ENCODE measurements at regions not wholly inside any gene's neighbourhood (a gene's known extent, or its start where the extent isn't known, plus 50 kb on each side); places are given as distances from the start of the nearest gene placed in this dataset.

- Histone ChIP-seq H3K36me3 (ENCODE audit: low read depth, low read length) (no peaks in the 10 kb centered on the region), H3K9ac (ENCODE audit: low read length) (no peak overlapping the region), H3K4me1 (ENCODE audit: insufficient read depth, low read length) (no peaks in the 10 kb centered on the region), H3K9me2 (replicated peaks; ENCODE audit: low read length) (no peaks in the 10 kb centered on the region), H3F3A (ENCODE audit: low read length, unreplicated experiment) (no peaks in the 10 kb centered on the region), H3K27me3 (ENCODE audit: low read length) (no peaks in the 10 kb centered on the region), H4K20me1 (ENCODE audit: low read length) (no peaks in the 10 kb centered on the region), H2AFZ (ENCODE audit: low read length) (no peak overlapping the region), H3K4me3 (ENCODE audit: low read length) (no peak overlapping the region), H3K4me2 (ENCODE audit: low read length) (no peak overlapping the region), H3K79me2 (ENCODE audit: low read length) (no peaks in the 10 kb centered on the region), H3K9me3 (ENCODE audit: low read length) (no peaks in the 10 kb centered on the region), H3K27ac (ENCODE audit: low read length) (no peak overlapping the region)
- intact Hi-C loops (cut with micrococcal nuclease), result no loop called here
- ChIA-PET CTCF (no interaction called here), POLR2A (ENCODE audit: unreplicated experiment) (no interaction called here)
- BruUV-seq (replicated peaks), result no TSS peak
- TF ChIP-seq, protein P1, sequence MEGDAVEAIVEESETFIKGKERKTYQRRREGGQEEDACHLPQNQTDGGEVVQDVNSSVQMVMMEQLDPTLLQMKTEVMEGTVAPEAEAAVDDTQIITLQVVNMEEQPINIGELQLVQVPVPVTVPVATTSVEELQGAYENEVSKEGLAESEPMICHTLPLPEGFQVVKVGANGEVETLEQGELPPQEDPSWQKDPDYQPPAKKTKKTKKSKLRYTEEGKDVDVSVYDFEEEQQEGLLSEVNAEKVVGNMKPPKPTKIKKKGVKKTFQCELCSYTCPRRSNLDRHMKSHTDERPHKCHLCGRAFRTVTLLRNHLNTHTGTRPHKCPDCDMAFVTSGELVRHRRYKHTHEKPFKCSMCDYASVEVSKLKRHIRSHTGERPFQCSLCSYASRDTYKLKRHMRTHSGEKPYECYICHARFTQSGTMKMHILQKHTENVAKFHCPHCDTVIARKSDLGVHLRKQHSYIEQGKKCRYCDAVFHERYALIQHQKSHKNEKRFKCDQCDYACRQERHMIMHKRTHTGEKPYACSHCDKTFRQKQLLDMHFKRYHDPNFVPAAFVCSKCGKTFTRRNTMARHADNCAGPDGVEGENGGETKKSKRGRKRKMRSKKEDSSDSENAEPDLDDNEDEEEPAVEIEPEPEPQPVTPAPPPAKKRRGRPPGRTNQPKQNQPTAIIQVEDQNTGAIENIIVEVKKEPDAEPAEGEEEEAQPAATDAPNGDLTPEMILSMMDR (conservative IDR thresholded peaks at IDR 0.05; ENCODE audit: low read depth, low read length), result no peak
- no peak for TF ChIP-seq EZH2phosphoT487 (IDR thresholded peaks at IDR 0.05; ENCODE audit: borderline replicate concordance, low read length)
- TF ChIP-seq EZH2 (IDR thresholded peaks at IDR 0.05; ENCODE audit: low read length, unreplicated experiment), result no peak
- ATAC-seq (no peak), DNase-seq (no peak)
Observed at GRCh38 chr7:81430150-81430549, 339.7 kb downstream of the HGF start.

DNA sequence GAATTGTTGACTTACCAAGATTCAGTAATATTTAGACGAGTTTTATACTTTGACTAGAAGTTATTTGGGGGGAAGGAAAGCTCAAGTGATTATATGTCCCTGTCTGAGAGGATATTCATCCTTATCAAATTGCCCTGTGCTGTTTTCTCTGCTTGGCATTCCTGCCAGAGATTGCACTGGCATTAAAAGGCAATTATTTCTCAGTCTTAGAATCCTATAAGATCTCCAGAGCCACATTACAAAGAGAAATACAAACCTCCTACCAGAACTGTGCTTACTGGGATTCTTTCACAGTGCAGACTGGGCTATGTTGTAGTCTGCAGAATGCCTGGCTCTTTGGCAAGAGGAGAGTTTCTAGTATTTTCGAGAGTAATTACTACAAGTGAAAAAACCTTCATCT, 342.4 kb downstream of the HGF start:
- H3K79me2 ChIP-seq (ENCODE audit: low read length), result no peaks in the 10 kb centered on the region
- BruUV-seq (replicated peaks), result no TSS peak
- H3K9me2 ChIP-seq (replicated peaks; ENCODE audit: low read length), result no peaks in the 10 kb centered on the region
- no peaks in the 10 kb centered on the region for H3K36me3 ChIP-seq (ENCODE audit: low read depth, low read length)
- no peak for ATAC-seq
- no peaks in the 10 kb centered on the region for H4K20me1 ChIP-seq (ENCODE audit: low read length)
- H3K4me2 ChIP-seq (ENCODE audit: low read length), result no peak overlapping the region
- no peak for DNase-seq
- H3K9ac ChIP-seq (ENCODE audit: low read length), result no peak overlapping the region
- H3K27ac ChIP-seq (ENCODE audit: low read length), result no peak overlapping the region
- no peaks in the 10 kb centered on the region for H3F3A ChIP-seq (ENCODE audit: low read length, unreplicated experiment)
- no peaks in the 10 kb centered on the region for H3K4me1 ChIP-seq (ENCODE audit: insufficient read depth, low read length)
- H3K27me3 ChIP-seq (ENCODE audit: low read length), result no peaks in the 10 kb centered on the region
- H3K4me3 ChIP-seq (ENCODE audit: low read length), result no peak overlapping the region
- intact Hi-C loops (cut with micrococcal nuclease), result no loop called here
- H2AFZ ChIP-seq (ENCODE audit: low read length), result no peak overlapping the region
- TF ChIP-seq EZH2phosphoT487 (IDR thresholded peaks at IDR 0.05; ENCODE audit: borderline replicate concordance, low read length), result no peak
- no peak for TF ChIP-seq EZH2 (IDR thresholded peaks at IDR 0.05; ENCODE audit: low read length, unreplicated experiment)
- TF ChIP-seq, protein P1 (conservative IDR thresholded peaks at IDR 0.05; ENCODE audit: low read depth, low read length), result no peak
- CTCF ChIA-PET, result no interaction called here
- H3K9me3 ChIP-seq (ENCODE audit: low read length), result no peaks in the 10 kb centered on the region
- POLR2A ChIA-PET (ENCODE audit: unreplicated experiment), result no interaction called here

- BruUV-seq (replicated peaks), result no TSS peak
- no peaks in the 10 kb centered on the region for H4K20me1 ChIP-seq (ENCODE audit: low read length)
- H2AFZ ChIP-seq (ENCODE audit: low read length), result no peak overlapping the region
- no peak overlapping the region for H3K4me2 ChIP-seq (ENCODE audit: low read length)
- H3K4me1 ChIP-seq (ENCODE audit: insufficient read depth, low read length), result peaks cover 15% of the 10 kb centered on the region
- H3K27me3 ChIP-seq (ENCODE audit: low read length), result no peaks in the 10 kb centered on the region
- DNase-seq, result no peak
- H3K9me2 ChIP-seq (replicated peaks; ENCODE audit: low read length), result no peaks in the 10 kb centered on the region
- intact Hi-C loops (cut with micrococcal nuclease), result no loop called here
- H3K79me2 ChIP-seq (ENCODE audit: low read length), result no peaks in the 10 kb centered on the region
- ATAC-seq, result no peak
- H3K9me3 ChIP-seq (ENCODE audit: low read length), result no peaks in the 10 kb centered on the region
- TF ChIP-seq EZH2 (IDR thresholded peaks at IDR 0.05; ENCODE audit: low read length, unreplicated experiment), result no peak
- TF ChIP-seq, protein P1 (conservative IDR thresholded peaks at IDR 0.05; ENCODE audit: low read depth, low read length), result no peak
- TF ChIP-seq EZH2phosphoT487 (IDR thresholded peaks at IDR 0.05; ENCODE audit: borderline replicate concordance, low read length), result no peak
- H3K4me3 ChIP-seq (ENCODE audit: low read length), result no peak overlapping the region
- H3K9ac ChIP-seq (ENCODE audit: low read length), result no peak overlapping the region
- CTCF ChIA-PET, result no interaction called here
- POLR2A ChIA-PET (ENCODE audit: unreplicated experiment), result no interaction called here
- H3K36me3 ChIP-seq (ENCODE audit: low read depth, low read length), result no peaks in the 10 kb centered on the region
- H3K27ac ChIP-seq (ENCODE audit: low read length), result no peak overlapping the region
- no peaks in the 10 kb centered on the region for H3F3A ChIP-seq (ENCODE audit: low read length, unreplicated experiment)
Observed at GRCh38 chr7:81420526-81421226, 349.2 kb downstream of the HGF start.
